ENCODE measurements at regions not wholly inside any gene's neighbourhood (a gene's known extent, or its start where the extent isn't known, plus 50 kb on each side); places are given as distances from the start of the nearest gene placed in this dataset.

DNA sequence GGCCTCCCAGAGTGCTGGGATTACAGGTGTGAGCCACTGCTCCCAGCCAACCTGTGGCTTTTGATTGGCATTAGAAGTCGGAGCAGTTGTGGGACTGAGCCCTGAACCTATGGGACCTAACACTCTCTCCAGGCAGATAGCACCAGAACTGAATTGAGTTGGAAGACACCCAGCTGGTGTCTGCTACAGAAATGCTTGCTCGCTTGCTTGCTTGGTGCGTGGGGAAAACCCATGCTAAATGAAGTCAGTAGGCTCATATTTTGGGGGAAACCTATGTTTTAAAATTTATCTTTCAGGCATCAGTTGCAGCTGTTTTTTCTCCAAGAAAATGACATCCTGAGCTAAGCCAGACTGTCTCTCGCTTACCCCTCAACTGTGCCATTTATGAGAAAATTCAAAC lies 158.5 kb upstream of the RFC3 start:
- ATAC-seq = no peak
- Histone ChIP-seq H3K4me3 (no peak overlapping the region), H3K27me3 (no peaks in the 10 kb centered on the region), H3K4me1 (no peaks in the 10 kb centered on the region), H3K9me3 (no peaks in the 10 kb centered on the region), H3K36me3 (peaks cover 0 to 18% (median 0%) of the 10 kb centered on the region in 9 donors), H3K27ac (no peak overlapping the region)
- TF ChIP-seq CTCF (IDR thresholded peaks at IDR 0.05) = no peak
- intact Hi-C loops (cut with DNase I) = no loop called here
- WGBS, 2 donors = 72 to 74% methylated on average over 4 of the region's 4 CpGs
- no peak for DNase-seq

DNA sequence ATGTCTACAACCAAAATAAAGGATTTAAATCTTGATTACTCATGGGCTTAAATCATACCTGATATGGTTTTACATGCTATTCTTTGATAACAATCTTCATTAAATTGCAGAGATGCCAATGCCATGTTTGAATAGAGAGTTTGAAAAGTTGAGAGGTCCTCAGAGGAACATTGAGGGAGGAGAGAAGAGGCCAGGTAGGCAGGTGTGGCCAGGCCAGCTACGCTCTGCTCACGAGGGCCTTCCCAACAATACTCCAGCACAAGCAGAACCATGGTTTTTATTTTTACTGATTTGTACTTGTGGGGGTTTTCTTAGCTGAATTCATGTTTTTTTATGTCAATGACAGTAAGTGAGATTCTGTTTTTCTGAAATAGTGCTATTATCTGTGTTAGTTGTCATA lies 158.1 kb upstream of the RFC3 start:
- Histone ChIP-seq H3K4me1 (no peaks in the 10 kb centered on the region), H3K36me3 (peaks cover 0 to 18% (median 0%) of the 10 kb centered on the region in 9 donors), H3K9me3 (no peaks in the 10 kb centered on the region), H3K27me3 (no peaks in the 10 kb centered on the region), H3K27ac (no peak overlapping the region), H3K4me3 (no peak overlapping the region)
- TF ChIP-seq CTCF (IDR thresholded peaks at IDR 0.05) = no peak
- ATAC-seq = no peak
- 98% methylated on average over 2 of the region's 2 CpGs for WGBS, 2 donors
- intact Hi-C loops (cut with DNase I) = no loop called here
- no peak for DNase-seq

GRCh38 chr13:33662392-33662791 lies 155.6 kb upstream of the RFC3 start:
- Histone ChIP-seq H3K9me3 (no peaks in the 10 kb centered on the region), H3K27me3 (no peaks in the 10 kb centered on the region), H3K36me3 (peaks cover 0 to 14% (median 0%) of the 10 kb centered on the region in 9 donors), H3K27ac (no peak overlapping the region), H3K4me3 (no peak overlapping the region), H3K4me1 (no peaks in the 10 kb centered on the region)
- ATAC-seq = no peak
- TF ChIP-seq CTCF (IDR thresholded peaks at IDR 0.05) = no peak
- no peak for DNase-seq
- WGBS, 2 donors = 67% methylated on average over 4 of the region's 4 CpGs
- intact Hi-C loops (cut with DNase I) = no loop called here

DNA sequence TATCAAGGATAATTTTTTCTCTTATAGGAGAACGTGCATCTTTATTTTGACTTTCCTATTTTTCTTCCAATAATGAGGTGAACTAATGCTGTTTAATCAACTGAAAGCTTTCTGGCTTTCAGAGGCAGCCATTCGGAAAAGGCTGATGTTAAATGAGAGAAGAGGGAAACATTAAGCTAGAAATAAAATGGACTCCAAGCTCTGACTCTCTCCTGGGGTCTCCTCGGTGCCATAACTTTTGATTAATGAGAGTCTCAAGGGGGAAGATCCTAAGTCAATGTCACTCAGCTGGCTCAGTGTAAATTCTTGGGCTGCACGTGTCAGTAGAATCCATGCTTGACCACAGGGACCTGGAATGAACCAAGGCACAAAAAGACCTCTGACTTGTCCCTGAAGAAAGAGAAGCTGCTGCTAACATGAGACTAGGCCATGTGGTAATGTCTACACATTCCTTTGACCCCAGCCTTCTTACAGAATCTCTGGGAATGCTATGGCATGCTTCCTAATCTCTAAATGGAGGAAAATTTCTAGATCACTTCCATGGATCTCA lies 152.2 kb upstream of the RFC3 start:
- Histone ChIP-seq H3K4me3 (no peak overlapping the region), H3K27me3 (no peaks in the 10 kb centered on the region), H3K36me3 (peaks cover 0 to under 1% (median 0%) of the 10 kb centered on the region in 9 donors), H3K4me1 (no peaks in the 10 kb centered on the region), H3K27ac (no peak overlapping the region), H3K9me3 (no peaks in the 10 kb centered on the region)
- WGBS, 2 donors = 85 to 86% methylated on average over 4 of the region's 4 CpGs
- intact Hi-C loops (cut with DNase I) = no loop called here
- no peak for TF ChIP-seq CTCF (IDR thresholded peaks at IDR 0.05)
- ATAC-seq (no peak), DNase-seq (no peak)
